GM12874 (cell line): ENCODE measurements at regions not wholly inside any gene's neighbourhood (a gene's known extent, or its start where the extent isn't known, plus 50 kb on each side); places are given as distances from the start of the nearest gene placed in this dataset.

ENCODE experiments used
- TF ChIP-seq, protein P1 (sequence below): IDR thresholded peaks from 2 replicates; pipeline ENCODE4 v1.5.1; 2011; ENCODE audit warnings: low read depth, mild to moderate bottlenecking, control low read depth, low read length, moderate library complexity; ENCODE audit not compliant: insufficient read depth

DNA sequence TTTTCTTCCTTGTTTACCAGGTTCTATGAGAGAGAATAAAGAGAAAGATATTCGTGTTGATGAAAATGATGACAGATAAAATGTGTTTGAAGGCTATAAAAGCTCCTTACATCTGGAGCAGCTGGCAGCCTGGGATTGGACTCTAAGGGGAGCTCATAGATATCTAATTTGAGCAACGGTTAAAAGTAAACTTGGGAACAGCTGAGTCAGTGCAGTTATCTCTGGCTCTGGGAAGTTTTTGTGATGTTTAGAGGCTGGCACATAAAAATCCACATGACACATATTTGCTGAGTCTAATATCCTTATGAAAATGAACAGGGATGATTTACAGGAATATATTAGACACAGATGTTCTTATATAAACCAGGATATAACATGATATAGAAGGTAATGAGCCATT, 331.8 kb upstream of the TENM3 start:
- TF ChIP-seq, protein P1, sequence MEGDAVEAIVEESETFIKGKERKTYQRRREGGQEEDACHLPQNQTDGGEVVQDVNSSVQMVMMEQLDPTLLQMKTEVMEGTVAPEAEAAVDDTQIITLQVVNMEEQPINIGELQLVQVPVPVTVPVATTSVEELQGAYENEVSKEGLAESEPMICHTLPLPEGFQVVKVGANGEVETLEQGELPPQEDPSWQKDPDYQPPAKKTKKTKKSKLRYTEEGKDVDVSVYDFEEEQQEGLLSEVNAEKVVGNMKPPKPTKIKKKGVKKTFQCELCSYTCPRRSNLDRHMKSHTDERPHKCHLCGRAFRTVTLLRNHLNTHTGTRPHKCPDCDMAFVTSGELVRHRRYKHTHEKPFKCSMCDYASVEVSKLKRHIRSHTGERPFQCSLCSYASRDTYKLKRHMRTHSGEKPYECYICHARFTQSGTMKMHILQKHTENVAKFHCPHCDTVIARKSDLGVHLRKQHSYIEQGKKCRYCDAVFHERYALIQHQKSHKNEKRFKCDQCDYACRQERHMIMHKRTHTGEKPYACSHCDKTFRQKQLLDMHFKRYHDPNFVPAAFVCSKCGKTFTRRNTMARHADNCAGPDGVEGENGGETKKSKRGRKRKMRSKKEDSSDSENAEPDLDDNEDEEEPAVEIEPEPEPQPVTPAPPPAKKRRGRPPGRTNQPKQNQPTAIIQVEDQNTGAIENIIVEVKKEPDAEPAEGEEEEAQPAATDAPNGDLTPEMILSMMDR: no peak

DNA sequence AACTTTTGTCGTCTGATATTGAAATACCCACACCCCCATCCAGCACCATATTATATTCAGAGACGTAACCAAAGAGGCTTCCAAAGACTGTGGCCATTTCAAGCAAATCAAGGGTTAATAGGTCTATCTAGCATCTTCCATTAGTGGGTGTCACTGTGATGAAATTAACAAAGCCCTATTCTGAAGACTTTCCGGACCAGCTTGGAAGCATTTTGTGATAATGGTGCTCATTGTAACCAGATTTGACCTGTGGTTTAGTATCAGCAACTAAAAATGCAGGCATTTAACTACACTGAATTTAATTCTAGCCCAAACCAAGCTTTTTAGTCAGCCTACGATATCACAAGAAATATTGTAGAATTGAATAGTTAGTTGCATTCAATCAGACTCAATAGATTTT, 309.7 kb upstream of the TENM3 start:
- TF ChIP-seq, protein P1: no peak

DNA sequence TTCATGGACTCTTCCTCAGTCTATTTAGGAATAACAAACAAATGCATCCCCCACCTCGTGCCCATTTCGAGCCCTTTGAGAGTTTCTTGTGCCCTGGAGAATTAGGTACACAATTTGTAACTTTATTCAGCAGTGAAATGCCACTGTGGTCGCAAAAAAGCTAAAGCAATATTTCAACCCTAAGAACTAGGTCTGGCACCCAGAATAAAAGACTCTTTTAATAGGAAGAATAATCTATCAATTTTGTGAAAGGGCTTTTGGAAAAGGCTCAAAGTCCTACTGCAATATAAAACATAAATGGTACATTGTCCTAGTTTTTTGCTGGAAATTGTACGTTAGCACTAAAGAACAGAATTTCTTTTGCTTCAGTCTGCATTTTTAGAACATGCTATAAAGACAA, 304.6 kb upstream of the TENM3 start:
- TF ChIP-seq, protein P1: no peak

DNA sequence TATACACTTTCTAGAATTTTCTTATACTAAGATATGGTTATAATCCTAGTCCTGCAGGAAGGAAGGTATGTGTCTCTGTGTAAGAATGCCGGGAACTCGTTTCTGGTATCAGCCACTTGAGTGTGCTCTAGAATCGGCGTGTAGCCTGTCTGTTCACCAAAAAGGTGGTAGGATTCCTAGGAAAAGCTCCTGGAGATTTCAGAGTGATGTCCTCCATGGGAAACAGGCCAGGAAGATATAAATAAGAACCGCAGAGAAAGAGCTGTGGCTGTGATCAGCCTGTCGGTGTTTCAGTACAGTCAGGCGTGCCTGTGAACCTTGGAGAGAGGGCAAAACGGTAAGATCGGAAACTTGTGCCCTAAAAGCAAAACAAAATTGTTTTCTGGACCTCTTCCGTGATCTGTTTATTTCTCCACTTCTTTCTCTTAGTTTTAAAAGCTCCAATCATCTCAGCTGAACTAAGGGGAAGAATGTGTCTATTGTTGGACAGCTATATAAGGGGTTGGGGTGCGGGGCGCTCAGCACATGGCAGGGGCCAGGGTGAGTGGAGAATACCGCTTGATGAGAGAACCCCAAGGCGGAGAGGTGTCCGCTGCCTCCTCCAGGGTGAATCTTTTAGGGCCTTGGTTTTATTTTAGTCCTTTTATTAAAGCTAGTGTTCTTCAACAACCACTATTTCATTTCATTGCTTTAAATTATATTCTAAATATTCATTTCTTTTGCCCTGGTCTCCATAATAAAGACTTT, 303.8 kb upstream of the TENM3 start:
- TF ChIP-seq, protein P1: no peak

DNA sequence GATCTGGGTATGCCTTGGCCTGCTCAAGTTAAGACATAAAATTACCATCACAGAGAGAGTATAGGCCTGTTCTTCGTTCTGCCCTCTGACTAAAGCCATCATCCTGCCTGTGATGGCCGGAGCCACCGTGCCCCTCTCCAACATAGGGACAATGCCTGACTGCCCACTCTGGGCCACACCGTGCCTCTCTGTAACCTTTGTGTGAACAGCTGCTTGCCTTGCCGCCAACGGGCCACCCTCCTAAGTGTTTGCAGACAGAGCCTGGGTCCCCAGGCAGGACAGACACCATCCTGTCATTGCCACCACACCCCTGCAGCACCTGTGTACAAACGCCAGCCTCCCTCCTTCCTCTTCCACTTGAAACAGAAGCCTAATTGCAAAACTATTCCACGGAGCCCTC, 298.7 kb upstream of the TENM3 start:
- TF ChIP-seq, protein P1: no peak

DNA sequence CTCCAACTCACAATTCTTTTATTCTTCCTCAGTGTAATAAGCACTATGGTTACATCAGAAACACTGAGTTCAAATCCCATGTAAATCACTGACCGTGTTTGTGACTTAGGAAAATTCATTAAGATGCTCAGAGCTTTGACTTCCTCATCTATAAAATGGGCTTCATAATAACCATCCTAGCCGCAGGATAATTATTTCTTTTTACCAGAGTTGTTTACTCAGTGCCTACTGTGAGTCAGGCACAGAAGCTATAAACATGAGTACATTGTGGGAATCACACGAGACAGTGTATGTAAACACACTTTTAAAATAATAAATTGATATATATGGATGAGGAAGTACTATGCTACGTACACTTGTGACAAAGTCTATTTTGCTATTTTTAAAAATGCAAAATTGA, 296.3 kb upstream of the TENM3 start:
- TF ChIP-seq, protein P1: no peak

DNA sequence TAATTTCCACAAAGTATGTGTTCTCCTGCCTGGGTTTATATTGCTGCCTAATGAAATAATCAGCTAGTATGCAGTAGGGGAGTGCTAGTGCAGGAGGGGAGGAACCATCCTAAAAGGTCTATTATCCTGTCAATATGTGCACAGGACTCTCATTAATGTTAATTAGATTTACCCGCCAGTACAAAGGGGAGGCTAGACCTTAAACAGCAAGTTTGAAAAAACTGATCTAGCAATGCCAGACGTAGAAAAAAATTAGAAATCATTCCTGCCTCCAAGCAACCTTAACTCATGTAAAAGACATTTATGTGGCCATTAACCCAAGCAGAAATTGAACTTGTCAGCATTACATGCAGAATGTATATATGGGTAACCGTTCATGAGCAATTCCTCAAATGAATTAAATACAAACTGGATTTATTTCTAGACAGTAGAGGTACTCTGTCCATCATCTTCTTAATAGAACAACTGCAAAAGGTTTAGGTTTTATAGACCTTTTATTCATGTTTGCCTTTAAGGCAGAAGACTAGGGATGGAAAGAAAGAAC, 294.3 kb upstream of the TENM3 start:
- TF ChIP-seq, protein P1: no peak
